ENCODE measurements at regions not wholly inside any gene's neighbourhood (a gene's known extent, or its start where the extent isn't known, plus 50 kb on each side); places are given as distances from the start of the nearest gene placed in this dataset.
A peak's percentile ranks its signal among the peaks of the same experiment; 100 is the strongest.

DNA sequence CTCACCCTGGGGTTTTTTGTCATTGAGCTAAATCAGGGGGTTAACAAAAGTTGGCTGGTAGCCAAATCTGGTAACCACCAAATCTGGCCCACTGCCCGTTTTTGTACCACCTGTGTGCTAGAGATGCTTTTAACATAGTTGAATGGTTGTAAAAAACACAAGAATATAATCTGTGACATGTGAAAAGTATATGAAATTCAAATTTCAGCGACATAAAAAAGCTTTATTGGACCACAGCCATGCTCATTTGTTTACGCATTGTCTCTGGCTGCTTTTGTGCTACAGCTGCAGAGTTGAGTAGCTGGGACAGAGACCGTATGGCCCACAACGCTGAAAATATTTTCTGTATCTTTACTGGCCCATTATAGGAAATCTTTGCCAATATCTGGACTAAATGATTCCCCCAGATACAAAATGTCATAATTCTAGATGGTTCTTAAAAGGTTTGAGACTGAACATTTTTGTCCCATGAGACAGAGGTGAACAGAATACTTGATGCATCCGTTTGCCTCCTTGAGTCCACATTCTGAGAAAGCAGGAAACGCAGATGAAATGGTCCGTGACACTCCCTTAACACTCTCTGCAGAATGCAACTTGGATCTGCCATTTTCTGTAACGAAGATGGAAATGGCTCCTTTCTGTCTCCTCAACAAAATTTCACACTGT is 120.9 kb upstream of the PDZRN3 start:
- peak; percentile 32 for DNase-seq (ENCODE audit: low spot score)

DNA sequence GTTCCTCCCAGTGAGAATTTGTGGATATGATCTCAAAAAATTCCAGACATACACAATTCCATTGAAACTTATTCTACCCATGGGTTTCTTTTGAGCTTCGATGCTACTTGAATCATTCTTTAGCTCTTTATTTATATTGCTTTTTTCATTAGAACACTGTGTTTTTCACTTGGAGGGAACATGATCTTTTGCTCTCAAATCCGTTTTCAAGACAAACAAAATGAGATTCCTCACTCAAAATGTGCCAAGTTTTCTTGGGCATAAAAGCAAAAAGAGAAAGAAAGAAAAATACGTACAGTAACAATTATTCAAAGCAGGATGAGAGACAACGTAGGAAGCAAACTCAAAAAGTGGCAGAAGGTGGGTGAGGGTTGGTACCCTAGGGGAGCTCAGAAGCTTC is 118.8 kb upstream of the PDZRN3 start:
- no peak for DNase-seq (ENCODE audit: low spot score)

DNA sequence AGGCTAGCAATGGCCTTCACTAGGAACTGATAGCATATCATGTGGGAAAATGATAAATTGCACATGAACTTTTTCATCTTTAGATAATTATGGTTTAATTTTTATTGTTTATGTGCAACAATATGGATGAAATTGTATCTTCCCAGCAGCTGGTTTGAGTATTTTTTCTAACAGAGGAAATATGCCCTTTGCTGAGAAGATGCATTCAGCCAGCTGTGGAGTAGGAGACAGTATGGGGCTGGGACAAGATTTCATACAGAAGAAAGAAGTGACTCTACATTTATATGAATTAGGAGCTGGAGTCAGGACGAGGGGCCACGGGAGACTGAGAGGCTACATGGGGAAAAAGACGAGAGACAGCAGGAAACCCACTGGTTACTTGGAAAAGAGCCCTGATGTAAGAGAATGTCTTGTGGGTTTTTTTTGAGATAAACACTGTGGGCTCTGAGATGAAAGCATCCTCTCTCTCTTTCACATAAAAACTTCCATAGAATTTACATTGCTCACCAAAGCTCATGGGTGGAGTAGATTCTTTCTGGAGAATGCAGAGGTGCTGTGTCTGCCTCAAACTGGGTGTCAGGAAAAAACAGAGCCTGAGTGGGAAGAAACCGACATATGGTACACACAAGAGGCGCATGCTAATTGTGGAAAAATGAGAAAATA is 115.2 kb upstream of the PDZRN3 start:
- peak; percentile 31 for DNase-seq (ENCODE audit: low spot score)

DNA sequence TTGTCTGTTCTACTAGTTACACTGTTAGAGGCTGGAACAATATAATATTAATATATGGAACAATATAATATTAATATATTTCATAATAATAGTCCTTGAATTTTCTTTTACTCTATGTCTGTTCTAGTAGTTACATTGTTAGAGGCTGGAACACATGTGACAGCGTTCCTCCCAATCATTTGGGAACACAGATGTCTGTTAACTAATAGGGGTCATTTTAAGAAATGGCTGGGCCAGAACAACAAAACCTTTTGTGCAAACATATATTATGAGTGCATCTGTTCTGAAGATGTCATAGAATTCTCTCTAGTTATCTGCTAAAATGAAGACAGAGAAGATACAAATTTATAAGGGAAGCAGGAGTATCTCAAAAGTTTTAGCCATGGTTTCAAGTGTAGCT is 114.0 kb upstream of the PDZRN3 start:
- DNase-seq (ENCODE audit: low spot score), result no peak

DNA sequence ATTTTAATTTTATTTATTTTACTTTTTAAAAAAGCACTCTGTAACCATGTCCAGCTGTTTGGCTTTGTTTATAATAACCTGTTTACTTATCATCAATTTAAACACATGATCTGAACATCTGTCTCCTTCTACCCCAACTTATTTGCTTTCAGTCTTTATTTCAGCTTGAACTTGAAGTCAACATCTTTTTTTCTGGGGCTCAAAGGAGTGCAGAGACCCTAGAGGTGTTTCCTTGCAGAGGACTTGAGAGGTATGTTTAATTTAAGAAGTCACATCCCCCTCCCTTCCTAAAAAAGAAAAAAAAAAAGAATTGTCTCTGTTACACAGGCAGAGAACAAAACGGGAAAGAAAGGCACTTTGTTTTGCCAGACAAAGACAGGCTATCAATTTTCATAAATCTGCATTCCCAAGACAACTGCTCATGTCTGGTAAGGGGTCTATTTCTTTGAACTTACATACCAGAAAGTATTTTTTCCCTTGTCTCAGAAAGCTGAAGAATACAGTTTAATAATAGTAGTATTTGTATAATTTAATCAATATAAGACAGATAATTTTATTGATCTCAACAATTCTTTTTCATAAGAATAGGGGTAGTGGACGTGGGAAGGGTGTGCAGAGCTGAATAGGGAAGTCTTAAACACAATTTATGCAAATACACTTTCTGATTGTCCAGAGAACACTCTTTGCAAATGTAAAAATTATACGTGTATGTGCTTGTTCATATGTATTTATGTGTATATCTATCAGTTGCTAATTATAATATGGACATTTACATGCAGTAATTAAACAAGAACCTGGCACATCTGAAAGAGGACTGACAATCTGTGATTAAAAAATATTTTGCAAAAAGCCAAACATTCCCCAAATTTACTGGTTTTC is 109.7 kb upstream of the PDZRN3 start:
- DNase-seq (ENCODE audit: low spot score), result no peak

DNA sequence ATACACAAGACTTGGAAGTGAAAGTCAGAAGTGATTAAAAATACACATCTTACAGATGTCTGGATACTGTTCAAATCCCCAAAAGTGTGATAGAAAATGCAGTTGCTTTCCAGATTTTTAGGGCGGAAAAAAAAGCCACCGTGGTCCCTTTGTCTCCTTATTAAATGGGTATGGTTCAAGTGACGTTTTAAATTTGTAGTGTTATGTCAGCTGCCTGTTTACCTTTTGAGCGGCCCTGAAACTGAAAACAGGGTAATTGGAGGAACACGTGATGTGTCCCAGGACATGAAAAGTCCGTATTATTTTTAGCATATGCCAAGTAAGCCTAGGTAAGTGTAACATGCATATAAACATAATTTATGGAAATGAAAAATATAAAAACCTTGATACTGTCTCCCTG is 109.0 kb upstream of the PDZRN3 start:
- DNase-seq (ENCODE audit: low spot score), result no peak

DNA sequence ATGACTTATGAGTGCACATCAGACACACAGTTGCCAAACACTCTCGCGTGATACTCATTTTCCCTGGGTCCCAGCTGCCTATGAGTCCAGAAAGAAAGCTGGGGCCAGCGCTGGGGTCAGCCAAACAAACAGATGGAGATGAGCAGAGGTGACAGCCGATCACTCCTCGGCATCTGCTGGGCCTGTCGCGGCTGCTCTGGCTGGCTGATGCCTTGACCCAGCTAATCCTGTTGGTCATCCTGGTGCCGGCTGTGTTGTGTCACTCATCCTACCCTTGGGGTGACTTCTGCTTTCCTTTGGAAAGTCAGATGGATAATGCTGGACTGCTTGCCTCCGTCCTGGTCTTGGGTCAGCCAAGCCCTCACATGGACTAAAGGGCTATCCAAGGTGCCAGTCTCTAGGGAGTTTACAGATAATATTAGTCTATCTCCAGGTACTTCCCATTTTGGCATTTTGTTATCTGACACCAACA is 105.3 kb upstream of the PDZRN3 start:
- no peak for DNase-seq (ENCODE audit: low spot score)

DNA sequence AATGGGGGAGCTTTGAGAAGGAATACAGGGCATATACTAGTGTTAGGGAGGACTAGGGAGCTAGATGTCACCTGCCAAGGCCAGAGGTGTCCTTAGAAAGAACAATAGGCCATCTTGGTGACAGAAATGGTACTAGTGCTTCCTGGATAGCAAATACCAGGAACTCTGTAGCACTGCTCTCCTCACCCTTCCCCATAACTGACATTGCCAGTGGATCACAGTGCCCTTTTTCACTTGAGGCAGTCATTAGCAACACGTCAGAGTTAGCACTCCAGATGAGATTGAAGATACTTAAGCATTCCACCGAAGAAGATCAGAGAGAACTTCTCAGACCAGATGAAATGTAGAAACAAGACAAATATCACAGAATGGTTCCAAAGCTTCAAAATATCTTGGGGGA is 103.1 kb upstream of the PDZRN3 start:
- no peak for DNase-seq (ENCODE audit: low spot score)

DNA sequence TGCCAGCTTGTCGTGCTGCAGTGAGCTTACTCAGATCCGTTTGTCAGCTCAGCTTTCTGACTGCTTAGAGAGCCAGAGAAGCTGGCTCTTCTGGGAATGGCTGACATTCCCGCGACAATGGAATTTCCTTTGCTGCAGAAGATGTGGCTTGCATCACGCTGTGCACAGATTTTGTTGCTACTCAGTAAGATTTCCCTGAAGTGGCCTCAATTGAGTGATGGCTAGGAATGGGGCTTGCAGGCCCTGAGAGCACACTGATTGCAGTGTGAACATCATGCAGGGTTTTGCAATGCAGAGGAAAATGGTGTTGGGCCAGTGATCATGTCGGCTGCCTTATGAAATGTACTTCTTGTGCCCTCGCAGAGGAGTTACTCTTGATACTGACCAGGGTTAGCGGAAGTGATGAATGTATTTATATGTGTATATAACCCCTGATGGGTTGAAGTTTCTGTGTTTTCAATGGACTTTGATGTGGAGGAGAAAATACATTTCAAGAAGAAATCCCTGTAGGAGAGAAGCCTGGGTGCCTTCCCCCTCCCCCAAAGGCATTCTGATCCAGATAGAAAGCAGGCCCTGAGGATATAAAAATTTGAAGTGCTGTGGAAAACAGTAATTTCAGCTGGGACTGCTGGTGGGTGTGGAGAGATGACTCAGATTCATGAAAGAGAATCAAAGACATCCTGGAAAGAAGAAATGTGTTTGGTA is 102.5 kb upstream of the PDZRN3 start:
- DNase-seq (ENCODE audit: low spot score), result peak; percentile 40

DNA sequence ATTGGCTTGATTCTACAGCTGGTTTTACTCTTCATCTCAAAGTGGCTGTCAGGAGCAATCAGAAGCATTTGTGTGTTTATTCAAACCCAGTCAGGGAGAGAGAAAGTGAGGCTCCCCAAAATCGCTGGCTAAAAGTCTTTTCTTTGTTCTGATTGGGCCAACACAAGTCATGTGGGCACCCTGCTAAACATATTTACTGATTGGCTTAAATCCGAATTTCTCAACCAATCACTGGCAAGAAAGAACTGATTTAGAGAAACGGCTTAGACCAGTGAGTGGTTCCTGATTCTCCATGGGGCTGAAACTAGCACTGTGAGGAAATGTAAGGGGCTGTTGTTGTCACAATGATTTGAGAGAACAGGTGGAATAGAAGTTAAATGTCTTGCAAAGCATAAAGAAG is 98.9 kb upstream of the PDZRN3 start:
- DNase-seq (ENCODE audit: low spot score), result no peak

DNA sequence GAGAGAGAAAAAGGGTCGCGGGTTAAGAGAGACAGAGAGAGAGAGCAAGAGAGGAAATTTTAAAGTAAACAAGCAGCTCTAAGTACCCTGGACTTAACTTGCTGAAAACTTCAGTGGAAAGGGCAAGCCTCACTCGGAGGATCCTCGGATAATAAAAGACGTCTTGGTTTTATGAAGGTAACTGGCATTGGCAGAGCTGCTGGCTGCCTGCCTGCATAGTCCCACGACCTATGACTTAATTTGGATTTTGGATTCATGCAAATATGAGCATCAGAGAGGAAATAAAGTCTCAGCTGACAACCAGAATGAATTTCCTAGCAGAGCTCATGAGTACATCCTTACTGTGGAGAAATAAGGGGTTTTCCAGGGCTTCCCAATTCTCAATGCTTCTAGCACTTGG is 95.1 kb upstream of the PDZRN3 start:
- no peak for DNase-seq (ENCODE audit: low spot score)

DNA sequence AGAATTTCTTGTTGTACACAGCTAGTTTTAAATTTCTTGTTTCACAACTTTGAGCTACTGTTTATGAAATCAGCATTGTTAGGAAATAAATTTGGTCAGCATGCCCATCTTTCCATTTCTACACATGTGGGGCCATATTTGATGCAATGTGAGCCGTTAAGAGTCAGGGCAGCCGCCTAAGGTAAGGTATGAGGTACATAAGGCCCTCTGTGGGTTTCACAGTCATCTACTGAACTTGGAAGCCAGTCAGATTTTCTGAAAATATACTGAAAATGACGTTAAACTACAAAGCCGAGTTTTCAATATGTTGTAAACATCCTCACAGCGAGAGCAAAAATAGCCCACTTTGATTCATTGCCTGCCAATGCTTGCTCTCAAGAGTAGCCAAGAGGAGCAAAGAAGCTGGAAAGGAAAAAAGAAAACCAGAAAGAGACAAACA is 94.7 kb upstream of the PDZRN3 start:
- peak; percentile 15 for DNase-seq (ENCODE audit: low spot score)

DNA sequence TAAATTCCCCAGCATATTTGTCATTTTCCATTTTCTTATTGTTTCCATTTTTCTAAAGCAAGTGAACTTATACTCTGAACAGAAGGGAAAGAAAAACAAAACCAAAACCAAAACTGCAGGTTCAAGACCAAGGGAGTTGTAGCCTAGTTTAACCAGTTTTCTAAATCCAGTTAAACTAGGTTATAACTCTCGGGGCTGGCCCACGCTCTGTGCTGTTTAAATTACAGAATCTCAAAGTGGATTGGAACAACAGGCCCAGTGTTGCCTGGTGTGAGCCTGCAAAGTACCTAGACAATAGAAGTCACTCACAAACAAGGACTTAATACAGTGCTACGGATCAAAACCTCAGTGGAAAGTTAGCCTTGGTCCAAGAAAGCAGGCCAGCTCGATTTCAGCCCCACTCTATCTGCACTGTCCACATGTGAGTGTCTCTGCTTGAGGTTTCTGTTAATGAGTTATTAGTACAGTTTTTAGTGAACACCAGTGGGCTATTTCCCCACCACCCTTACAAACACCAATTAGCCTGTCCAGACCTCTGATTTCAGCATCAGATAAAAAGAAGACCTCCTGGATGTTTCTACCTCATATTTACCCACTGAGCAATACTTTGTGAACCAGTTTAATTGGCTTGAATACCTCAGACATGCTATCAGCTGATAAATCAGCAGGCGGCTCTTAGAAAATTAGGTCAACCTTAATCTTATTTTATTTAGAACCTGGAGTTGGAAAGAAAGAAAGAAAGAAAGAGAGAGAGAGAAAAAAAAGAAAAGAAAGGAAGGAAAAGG is 93.8 kb upstream of the PDZRN3 start:
- no peak for DNase-seq (ENCODE audit: low spot score)

DNA sequence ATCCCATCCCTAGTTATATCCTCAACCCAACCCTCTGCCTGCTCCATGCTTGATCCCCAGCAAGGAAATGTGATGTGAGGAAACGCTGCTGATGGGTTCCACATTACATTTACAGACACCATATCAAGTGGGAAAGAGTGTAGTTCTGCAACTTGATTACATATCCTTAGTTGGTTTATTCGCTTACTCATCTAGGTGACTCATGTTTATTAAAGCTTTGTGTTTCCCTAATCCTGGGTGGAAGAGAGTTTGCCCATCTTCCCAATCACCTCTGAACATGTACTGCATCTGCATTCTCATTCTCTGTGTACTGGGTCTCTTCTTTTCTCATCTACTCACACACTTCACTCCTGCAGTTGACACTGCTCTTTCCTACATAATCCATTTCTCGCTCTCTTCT is 91.7 kb upstream of the PDZRN3 start:
- no peak for DNase-seq (ENCODE audit: low spot score)

DNA sequence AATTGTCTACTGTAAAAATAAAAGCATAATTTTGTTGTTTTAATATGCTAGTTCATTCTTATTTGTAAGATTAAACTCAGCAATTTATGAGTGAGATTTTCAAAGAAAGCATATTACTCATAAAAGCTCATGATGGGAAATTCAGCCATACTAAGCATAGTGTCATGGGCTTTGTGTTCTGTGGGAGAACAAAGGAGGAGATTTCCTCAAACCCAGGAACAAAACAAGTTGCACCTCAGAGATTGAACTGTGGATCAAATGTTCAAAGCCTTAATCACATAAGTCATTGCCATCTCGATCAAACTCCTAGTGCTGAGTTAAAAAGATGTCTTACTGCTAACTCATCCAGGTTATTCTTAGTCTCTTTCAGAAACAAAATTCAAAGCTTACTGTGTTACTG is 85.6 kb upstream of the PDZRN3 start:
- DNase-seq (ENCODE audit: low spot score), result no peak

DNA sequence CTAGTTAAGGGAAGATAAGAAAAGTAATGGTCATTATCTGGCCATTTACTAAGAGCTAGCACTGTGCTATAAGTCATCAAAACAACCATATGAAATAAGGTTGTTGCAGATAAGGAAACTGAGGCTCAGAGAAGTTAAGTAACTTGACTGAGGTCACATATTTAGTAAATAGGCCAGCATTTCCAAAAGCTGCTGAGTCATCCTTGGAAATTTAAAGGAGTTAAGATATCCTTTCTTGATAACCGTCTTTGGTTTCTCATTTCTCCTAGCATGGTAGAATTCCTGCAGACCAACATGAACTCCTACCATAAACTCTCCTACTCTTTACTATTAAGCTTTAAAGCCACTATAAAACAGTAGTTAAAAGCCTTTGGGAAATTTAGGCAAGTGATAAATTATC is 85.0 kb upstream of the PDZRN3 start:
- DNase-seq (ENCODE audit: low spot score), result no peak

DNA sequence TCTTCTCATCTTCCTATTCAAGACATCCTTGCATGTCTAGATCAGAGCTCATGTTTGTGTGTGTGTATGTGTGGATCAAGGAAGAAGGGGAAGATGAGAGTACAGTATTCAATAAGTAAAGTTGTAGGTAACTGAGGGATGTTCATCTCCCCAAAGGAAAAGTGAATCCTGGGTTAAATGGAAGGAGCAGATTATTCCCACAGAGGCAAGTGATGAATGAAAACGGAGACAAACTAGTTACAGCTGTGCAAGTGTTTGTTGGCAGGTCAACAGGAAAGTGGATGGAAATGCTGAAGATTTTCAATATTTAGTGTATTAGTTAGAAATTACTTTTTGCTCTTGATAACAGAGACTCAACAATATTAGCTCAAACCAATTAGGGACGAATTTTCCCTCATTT is 84.2 kb upstream of the PDZRN3 start:
- DNase-seq (ENCODE audit: low spot score), result no peak

DNA sequence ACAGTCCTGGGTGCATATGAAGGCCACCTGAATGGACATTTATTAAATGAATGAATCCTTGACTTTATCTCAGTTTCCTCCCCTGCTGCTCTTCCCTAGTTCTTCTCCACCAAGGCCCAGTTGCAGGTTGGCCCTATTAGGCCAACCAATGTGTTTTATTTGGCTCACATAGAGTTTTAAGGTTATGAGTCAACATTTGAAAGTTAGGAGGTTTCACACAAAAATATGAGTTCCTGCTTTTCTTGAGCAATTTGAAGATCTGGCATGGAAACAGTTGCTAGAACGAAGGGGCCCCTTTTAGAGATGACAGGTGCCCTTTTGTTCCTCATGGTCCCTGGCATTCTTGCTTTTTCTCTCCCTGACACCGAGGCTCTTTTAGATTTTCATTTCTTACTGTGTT is 83.0 kb upstream of the PDZRN3 start:
- no peak for DNase-seq (ENCODE audit: low spot score)

DNA sequence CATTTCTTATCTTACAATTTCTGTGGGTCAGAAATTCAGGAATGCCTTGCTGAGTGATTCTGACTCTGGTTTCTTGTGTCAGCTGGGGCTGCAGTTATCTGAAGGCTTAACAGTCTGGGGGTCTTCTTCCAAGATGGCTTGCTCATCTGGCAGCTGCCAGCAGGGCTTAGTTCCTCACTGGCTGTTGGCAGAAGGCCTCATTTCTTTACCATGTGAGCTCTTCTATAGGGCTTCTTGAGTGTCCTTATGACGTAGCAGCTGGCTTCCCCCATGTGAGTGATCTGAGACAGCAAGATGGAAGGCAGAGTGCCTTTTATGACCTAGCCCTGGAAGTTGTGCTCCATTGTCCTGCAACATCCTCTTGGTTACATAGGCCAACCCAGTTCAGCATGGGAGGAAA is 82.0 kb upstream of the PDZRN3 start:
- no peak for DNase-seq (ENCODE audit: low spot score)

DNA sequence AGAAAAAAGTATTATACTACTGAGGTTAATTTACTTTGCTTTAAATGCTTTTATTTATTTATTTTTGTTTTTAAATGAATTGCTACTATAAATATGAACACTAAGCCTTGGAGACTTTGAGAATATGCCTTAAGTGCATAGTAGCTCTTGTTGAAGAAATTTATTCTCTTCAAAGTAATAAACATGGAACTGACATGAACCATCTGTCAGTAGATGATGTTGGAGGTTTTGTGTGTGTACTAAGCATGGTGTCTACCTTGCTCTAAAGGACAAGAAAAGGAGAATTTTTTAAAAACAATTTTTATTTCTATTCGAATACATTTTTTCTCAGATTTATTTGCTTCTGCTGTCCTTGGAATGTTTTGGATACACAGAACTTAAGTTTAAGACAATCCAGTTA is 81.1 kb upstream of the PDZRN3 start:
- DNase-seq (ENCODE audit: low spot score), result no peak

DNA sequence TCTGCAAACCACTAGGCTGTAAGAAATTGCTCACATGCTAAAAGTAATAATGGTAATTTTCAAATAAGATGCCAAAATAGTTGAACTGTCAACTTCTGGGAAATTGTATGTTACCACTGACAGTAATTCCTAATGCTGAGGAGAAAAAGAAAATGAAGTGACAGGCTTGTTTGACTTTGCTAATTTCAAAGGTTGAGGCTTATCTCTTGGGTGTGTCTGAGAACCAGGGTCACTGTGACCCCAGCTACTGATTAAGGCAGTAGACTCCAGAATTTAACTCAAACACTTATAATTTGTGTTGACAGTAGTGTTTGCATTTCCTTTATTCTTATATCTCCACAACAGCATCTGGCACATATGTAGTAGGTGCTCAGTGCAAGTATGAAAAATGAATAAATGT is 74.6 kb upstream of the PDZRN3 start:
- no peak for DNase-seq (ENCODE audit: low spot score)

DNA sequence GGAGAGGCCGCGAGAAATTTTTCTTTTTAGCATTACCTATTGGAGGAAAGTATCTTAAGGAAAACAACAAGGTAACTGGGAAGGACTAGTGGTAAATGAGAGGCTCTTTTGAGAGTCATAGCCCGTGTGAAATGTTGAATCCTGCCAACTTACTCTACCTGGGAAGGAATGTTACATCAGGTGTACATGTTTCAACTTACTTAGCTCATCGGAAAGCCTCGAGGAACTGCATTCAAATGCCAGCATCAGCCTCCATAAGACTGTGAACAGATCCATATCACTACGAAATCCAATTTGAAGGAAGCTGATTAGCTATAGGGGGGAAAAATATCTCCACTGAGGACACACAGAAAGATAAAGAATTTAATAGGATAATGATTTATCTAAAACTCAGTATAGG is 72.3 kb upstream of the PDZRN3 start:
- no peak for DNase-seq (ENCODE audit: low spot score)

All from Ammon's horn (tissue), 1 donor.